HG03520 (cell line): ENCODE measurements at regions not wholly inside any gene's neighbourhood (a gene's known extent, or its start where the extent isn't known, plus 50 kb on each side); places are given as distances from the start of the nearest gene placed in this dataset.

Source experiments
- ATAC-seq: cut with Tn5 transposase; IDR thresholded peaks from one replicate; pipeline ENCODE4 v1.9.1; 2021; ENCODE audit warnings: mild to moderate bottlenecking, moderate library complexity; ENCODE audit not compliant: unreplicated experiment

DNA sequence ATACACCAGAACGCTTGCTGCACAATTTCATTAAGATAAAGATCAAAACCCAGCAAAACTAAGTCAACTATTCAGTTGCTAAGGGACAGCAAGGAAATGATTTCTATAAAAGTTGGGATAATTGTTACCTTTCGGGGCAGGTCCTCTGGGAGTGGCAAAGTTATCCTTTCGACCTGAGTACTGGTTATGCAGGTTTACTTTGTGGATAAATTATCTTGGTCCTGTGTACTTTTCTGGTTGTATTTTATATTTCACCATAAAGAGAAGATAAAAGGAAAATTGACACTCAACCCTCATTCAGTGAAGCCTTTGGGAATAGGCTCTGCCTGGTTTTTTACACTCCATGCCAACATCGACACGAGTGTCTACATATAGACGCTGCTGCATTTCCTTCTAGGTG lies 146.5 kb downstream of the SYK start:
- no peak for ATAC-seq

DNA sequence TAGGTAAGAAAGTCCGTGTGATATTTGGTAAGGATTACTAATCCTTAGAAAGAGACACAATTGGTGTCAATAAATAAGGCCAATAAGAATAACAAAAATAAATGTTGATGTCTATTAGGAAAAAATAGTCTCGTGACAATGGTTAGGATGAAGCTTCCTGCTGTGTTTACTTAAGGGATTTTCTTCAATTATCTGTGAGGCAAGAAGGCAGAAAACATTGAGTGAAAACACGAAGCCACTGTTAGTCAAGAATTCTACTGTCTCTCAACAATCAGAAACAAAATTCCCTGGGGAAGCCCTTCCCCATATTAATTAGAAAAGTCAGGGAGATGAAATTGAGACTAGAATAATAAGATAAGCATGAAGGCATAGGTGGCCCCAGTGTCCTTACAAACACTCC lies 149.0 kb downstream of the SYK start:
- ATAC-seq = no peak

DNA sequence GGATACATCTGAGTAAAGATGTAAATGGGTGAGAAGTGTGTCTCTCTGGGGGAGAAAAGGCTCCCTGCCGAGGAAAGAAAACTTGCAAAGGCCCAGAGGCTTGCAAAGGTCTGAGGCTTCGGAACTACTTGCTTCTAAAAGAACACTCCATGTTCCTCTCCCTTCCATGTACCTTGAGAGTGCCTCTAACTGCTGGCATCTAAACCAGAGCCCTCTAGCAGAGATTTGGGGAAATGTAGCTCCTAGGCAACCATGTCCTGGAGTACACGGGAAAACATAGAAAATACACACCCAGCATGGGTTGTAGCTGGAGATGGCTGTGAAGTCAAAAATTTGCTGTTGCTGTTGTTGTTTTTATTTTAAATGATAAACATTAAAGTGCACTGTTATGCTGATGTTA lies 151.6 kb downstream of the SYK start:
- no peak for ATAC-seq

GRCh38 chr9:90953805-90954204 lies 152.2 kb downstream of the SYK start:
- ATAC-seq = no peak

DNA sequence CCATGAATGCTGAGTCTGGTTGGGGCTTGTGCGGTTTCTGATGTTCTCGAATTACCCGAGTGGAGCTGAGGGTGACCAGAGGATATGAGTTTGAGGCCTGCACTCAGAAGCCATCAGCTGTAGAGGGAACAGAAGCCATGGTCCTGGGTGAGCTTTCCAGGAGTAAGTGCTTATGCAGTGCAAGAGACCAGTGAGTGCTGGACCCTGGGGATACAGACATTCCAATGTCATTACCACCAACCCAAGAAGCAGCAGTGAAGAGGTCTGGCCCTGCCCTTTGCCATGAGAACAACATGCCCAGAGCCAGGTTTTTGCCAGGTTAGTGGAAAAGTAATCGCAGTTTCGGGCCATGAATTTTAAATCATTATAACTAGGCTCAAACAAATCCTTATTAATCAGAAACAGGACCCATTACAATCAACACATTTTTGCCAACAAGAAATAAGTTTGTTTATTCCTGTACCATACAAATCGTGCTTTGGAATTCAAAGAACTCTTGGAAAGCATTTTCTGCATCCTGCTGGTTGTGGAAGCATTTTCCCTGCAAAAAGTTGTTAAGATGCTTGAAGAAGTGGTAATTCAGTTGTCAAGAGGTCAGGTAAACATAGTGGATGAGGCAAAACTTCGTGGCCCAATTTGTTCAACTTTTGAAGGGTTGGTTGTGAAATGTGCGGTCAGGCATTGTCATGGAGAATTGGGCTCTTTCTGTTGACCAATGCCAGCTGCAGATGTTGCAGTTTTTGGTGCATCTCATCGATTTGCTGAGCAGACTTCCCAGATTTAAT lies 154.6 kb downstream of the SYK start:
- no peak for ATAC-seq

DNA sequence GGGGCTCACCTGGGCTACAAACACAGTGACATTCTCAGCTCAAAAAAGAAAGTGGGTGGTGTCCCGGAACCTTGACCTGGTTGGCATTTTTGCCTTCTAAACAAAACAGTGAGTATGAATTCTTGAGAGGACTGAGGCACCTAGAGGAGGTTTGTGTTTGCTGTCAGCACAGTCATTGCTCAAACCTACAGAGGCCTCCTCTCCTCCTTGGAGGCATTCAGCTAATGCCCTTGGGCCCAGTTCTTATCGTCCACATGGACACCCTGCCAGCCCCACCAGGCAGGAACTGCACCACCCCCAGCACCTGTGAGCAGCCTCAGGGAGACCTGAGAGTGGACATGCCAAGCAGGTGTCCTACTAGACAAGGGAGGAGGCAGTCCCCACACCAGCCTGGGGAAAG lies 156.7 kb downstream of the SYK start:
- ATAC-seq = no peak

DNA sequence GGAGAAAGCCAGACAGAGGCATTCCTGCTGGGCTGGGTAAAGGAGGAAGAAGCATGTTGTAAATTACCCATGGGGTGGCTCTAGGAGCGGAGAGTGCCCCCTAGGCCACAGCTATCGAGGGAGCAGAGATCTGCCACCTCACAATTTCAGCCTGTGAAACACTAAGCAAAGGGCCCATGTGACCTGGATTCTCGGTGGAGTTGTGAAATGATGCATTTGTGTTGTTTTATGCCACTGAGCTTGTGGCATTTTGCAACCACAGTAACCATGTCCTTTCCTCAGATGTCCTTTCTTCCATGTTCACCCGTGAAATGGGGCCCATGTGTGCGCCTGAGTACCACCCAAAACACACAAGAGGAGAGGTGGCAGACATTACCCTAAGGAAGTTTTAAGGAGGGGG lies 159.3 kb downstream of the SYK start:
- no peak for ATAC-seq

GRCh38 chr9:90961375-90961774 lies 159.8 kb downstream of the SYK start:
- ATAC-seq = no peak

DNA sequence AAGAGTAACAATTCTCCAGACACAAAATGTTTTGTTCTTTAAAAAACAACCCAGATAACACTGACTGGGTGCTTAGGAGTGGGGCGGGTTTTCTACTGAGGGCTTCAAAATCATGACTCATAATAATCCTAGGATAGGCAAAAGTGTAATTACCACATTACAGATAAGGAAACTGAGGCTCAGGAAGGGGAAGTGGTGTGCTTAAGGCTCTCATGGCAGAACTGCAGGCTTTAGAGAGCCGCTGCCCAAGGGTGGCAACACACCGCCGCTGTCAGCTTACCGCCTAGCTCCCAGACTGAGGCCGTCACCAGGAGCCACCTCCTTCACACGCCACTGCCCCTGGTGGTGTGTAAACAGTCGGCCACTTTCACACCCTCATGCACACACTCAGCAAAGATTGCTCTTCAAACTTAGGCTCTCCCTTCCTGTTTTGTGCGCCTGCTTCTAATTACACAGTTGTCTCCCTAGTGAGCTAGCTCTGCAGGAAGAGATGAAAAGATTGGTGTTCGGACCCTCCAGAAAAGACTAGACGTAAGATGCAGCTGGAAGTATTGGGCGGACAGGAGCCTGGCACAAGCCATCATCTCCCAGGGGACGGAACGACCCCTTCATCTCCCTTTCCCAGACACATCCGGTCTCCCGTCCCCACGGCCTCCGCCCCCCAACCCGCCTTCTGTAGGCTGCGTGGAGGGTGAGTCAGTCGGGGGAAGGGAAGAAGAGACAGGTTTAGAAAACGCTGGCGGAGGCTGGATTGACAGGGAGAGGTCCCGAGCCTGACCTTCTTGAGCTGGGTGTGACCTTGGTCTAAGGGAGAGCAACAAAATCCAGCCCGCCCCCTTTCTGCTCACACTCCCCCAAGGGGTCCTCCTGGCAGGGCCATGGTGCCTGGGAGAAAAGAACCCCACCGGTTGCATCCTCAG lies 162.7 kb downstream of the SYK start:
- no peak for ATAC-seq

DNA sequence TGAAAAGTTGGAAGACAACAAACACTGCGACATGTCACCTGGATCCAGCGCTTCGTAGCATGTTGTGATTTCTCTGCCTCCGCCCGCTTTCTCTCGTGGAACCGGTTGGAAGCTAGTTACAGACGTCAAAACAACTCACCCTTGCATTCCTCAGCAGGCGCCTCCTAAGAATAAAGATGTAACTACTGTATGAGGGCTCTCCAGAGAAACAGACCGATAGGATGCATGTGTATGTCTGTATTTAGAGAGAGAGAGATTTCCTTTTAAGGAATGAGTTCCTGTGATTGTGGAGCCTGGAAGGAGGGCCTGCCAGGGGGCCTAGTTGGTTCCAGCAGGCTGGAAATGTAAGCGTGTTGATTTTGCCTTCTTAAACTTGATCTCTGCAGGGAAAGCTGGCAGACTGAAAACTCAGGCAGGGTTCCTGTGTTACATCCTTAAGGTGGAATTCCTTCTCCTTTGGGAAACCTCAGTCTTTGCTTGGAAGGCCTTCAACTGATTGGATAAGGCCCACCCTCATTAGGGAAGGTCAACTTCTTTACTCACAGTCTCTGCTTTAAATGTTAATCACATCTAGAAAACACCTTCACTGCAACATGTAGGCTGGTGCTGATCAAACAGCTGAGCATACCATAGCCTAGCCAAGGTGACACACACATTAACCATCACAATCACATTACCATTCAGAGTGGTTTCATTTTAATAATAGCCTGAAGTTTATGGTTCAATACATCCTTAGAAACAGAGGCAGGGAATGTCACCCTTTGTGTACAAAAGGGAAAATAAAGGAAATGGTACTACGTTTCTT lies 163.8 kb downstream of the SYK start:
- ATAC-seq = no peak

GRCh38 chr9:90966031-90966290 lies 164.3 kb downstream of the SYK start:
- ATAC-seq = no peak

DNA sequence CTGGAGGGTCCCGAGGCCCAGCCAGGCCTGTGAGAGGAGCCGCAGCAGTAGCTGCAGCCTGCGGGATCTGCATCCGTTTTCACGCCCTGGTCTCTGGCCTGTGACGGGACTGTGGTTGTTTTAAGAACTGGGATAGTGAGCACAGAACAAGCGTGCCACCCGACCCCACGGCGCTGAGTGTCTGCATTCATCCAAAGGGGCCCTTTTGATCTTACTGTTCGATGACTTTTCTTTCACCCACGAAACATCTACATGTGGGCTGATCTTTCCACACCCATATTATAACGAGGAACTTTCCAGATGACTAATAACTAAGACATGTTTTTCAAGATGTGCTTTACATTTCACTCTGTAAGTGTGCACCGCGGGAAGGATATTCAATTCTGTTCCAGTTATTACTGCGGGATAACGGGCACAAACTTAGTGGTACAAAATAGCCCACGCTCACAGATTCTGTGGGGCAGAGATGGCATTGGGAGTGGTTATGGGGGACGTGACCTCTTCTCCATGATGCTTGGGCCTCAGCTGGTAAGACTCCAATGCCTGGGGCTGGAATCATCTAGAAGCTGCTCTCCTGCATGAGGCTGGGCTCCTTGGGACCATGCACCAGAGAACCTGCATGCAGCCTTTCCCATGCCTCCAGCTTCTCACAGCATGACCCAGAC lies 165.0 kb downstream of the SYK start:
- no peak for ATAC-seq

DNA sequence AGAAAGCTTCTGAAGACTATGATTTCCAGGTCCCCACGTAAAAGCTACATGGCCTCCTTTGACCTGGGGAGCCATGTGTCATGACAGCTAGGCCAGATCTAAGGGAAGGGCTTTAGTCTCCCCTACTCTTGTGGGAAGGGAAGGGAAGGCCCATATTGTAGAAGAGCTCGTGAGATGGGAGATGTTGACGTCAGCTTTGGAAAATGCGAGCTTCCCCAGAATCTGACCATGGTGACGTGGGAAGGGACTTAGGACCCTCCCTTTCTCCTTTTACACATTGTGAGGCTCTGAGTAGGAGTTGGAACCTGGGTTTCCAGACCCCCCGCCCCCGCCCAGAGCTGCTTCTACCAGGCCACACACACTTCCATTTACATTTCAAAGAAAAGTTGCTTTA lies 165.5 kb downstream of the SYK start:
- ATAC-seq = no peak

DNA sequence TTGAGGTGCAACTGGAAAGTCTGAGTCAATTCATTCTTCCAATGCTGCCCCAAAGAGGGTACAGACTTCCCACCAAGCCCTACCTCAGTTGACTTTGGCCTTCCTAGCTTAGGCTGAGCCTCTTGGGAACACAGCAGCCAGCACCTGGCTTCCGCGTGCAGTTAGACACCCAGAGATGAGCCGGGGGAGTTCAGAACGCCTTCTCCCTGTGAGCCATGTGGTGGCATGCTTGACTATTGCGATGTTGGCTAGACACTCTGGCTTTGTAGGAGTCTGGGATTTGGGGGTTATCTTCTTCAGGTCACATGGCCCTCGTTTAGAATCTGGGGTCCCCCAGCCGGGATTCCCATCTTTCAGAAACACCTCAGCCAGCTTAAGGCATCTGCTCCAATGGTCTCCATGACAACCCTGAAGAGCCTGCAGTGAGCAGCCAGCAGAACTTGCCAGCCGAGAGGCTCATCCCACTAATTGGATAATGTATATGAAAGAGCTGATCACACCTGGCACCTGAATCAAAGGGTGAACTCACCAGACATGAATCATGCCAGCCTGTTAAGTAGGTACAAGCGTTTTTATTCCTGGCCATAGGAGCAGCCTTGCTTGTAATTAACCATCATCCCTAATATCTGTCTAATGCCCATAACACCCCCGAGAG lies 167.5 kb downstream of the SYK start:
- no peak for ATAC-seq

GRCh38 chr9:90970608-90971007 lies 169.0 kb downstream of the SYK start:
- ATAC-seq = no peak

DNA sequence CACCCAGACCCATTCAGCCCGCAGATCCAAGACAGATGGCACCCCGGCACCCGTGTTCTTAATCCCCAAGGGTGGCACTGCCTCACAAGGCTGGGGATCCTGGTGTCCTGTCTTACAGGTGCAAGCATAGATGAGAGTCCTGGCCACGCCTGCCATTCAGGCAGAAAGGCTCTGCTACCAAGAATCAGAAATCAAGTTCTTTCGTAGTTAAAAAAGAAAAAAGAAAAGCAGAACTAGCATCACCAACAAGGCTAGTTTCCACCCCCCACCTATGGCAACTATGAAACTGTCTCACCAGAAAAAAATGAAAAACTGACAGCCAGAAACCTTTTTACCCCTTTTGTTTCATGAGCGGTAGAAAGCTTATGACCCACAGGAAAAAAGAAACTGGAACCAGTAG lies 170.4 kb downstream of the SYK start:
- ATAC-seq = peak; percentile 52

- no peak for ATAC-seq
These were observed 172.4 kb downstream of the SYK start for GRCh38 chr9:90974016-90974415.

DNA sequence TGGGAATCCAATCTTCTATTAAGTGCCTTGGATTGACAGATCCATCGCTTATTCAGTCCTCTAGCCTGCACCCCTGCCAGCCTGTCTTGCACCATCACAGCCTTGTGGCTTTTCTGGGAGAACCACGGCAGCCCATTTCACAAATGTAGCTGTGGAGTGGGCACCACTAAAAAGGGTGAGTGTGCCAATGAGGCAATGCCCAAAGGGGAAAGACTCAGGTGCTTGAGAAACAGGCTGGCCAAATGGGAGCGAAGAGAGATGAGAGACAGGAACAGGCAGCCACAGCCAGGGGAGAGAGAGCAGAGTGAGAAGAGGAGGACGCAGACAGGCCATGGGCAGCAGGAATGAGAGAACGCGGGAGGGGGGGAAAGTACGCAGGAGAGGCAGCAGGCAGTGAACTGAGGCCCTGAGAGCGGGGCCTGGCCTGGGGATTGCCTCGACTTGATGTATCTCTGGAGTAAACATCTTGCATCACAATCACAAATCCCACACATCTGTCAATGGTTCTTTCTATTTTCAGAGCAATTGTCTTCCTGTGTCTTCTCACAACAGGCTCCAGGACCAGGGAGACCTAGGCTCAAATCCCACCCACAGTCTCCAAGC lies 173.1 kb downstream of the SYK start:
- no peak for ATAC-seq

DNA sequence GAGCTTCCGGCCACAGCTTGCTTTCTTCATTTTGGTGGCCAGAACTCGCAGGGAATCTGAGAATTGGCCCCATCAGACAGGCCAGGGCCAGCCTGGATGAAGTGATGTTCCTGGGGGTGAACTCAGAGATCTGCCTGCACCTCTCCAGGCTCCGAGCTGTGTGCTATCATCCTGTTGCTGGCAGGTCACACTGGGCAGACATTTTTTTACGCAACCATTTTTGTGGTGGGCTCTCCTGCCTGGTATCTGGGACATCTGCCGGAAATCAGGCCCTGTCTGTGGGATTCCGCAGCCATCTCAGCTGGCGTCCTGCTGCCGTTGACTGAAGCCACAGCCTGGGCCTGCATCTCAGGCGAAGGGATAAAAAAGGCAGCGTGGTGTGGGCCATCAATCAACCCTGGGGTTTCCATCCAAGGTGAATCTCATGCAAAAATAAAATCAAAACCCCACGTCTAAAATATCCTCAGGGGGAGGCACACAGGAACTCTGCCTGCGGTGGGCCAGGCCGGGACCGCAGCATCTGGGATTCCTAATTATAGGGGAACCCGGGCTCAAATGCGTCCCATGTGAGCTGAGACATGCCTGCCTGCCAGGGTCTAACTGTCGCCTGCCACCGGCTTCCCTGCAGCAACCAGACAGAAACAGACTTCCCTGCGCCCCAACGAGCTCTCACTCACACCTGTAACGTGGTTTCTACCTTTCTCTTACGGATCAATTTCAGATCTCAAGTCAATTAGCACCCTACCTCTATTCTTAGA lies 174.3 kb downstream of the SYK start:
- ATAC-seq = no peak
